KMS-11 (cell line): ENCODE measurements at regions not wholly inside any gene's neighbourhood (a gene's known extent, or its start where the extent isn't known, plus 50 kb on each side); places are given as distances from the start of the nearest gene placed in this dataset.

Experiments used
- H2AFZ ChIP-seq: fragments of 200-600 bp; sonication (generic); 2 replicates; pipeline ENCODE4 v1.6.1; 2016; ENCODE audit warnings: antibody characterized with exemption, mixed run types, low read depth
- H3K27ac ChIP-seq: fragments of 200-600 bp; sonication (generic); 2 replicates; pipeline ENCODE4 v1.6.1; 2016; ENCODE audit warnings: mild to moderate bottlenecking, mixed run types
- H3K27me3 ChIP-seq: fragments of 200-600 bp; sonication (generic); 2 replicates; pipeline ENCODE4 v1.6.1; 2017; ENCODE audit warnings: mild to moderate bottlenecking, low read depth, mixed run types, moderate library complexity; ENCODE audit not compliant: insufficient read depth
- H3K36me3 ChIP-seq: fragments of 200-600 bp; sonication (generic); 2 replicates; pipeline ENCODE4 v1.6.1; 2017; ENCODE audit warnings: mild to moderate bottlenecking, mixed run types; ENCODE audit not compliant: insufficient read depth
- H3K4me1 ChIP-seq: fragments of 200-600 bp; sonication (generic); 2 replicates; pipeline ENCODE4 v1.6.1; 2016; ENCODE audit warnings: mild to moderate bottlenecking, low read depth, mixed run types; ENCODE audit not compliant: poor library complexity, severe bottlenecking
- H3K4me2 ChIP-seq: fragments of 200-600 bp; sonication (generic); 2 replicates; pipeline ENCODE4 v1.7.0; 2016; ENCODE audit warnings: mild to moderate bottlenecking, mixed run types
- H3K4me3 ChIP-seq: fragments of 200-600 bp; sonication (generic); IDR thresholded peaks from 2 replicates; pipeline ENCODE4 v1.6.1; 2017; ENCODE audit warnings: low read depth, low read length, mixed read lengths; ENCODE audit not compliant: insufficient read depth
- H3K79me2 ChIP-seq: fragments of 200-600 bp; sonication (generic); 2 replicates; pipeline ENCODE4 v1.6.1; 2016; ENCODE audit warnings: low read depth, mixed run types; ENCODE audit not compliant: insufficient read depth
- H3K9ac ChIP-seq: fragments of 200-600 bp; sonication (generic); 2 replicates; pipeline ENCODE4 v1.6.1; 2016; ENCODE audit warnings: mild to moderate bottlenecking, mixed run types
- H4K20me1 ChIP-seq: fragments of 200-600 bp; sonication (generic); 2 replicates; pipeline ENCODE4 v1.6.1; 2016; ENCODE audit warnings: mild to moderate bottlenecking, mixed run types; ENCODE audit not compliant: insufficient read depth
- CTCF ChIP-seq: fragments of 200-600 bp; sonication (generic); conservative IDR thresholded peaks from 2 replicates; pipeline ENCODE4 v1.6.1; 2017; ENCODE audit warnings: low read depth, mild to moderate bottlenecking, antibody characterized with exemption, low read length, moderate library complexity, mixed read lengths

GRCh38 chr2:65877331-65878010, 445.1 kb upstream of the SPRED2 start:
- Histone ChIP-seq H3K79me2 (no peaks in the 10 kb centered on the region), H3K4me2 (no peak overlapping the region), H3K27me3 (no peaks in the 10 kb centered on the region), H2AFZ (no peak overlapping the region), H3K9ac (no peak overlapping the region), H3K4me1 (no peaks in the 10 kb centered on the region), H3K4me3 (no peak overlapping the region), H3K36me3 (no peaks in the 10 kb centered on the region), H4K20me1 (no peaks in the 10 kb centered on the region), H3K27ac (no peak overlapping the region)
- no peak for TF ChIP-seq CTCF

- H4K20me1 ChIP-seq, result no peaks in the 10 kb centered on the region
- H3K27ac ChIP-seq, result no peak overlapping the region
- no peak for TF ChIP-seq CTCF
- H3K4me2 ChIP-seq, result no peak overlapping the region
- no peak overlapping the region for H3K9ac ChIP-seq
- no peaks in the 10 kb centered on the region for H3K36me3 ChIP-seq
- no peaks in the 10 kb centered on the region for H3K4me1 ChIP-seq
- H3K79me2 ChIP-seq, result no peaks in the 10 kb centered on the region
- H3K4me3 ChIP-seq, result no peak overlapping the region
- H2AFZ ChIP-seq, result no peak overlapping the region
- no peaks in the 10 kb centered on the region for H3K27me3 ChIP-seq
Measured at GRCh38 chr2:65876114-65876513, 443.7 kb upstream of the SPRED2 start.

- Histone ChIP-seq H3K4me2 (no peak overlapping the region), H3K27ac (no peak overlapping the region), H4K20me1 (no peaks in the 10 kb centered on the region), H3K36me3 (no peaks in the 10 kb centered on the region), H3K9ac (no peak overlapping the region), H3K27me3 (no peaks in the 10 kb centered on the region), H3K4me1 (no peaks in the 10 kb centered on the region), H3K79me2 (no peaks in the 10 kb centered on the region), H3K4me3 (no peak overlapping the region), H2AFZ (no peak overlapping the region)
- TF ChIP-seq CTCF, result no peak
Measured at GRCh38 chr2:65870826-65871225, 438.4 kb upstream of the SPRED2 start.

GRCh38 chr2:65869296-65869695, 436.9 kb upstream of the SPRED2 start:
- no peak for TF ChIP-seq CTCF
- Histone ChIP-seq H3K4me3 (no peak overlapping the region), H2AFZ (no peak overlapping the region), H3K36me3 (no peaks in the 10 kb centered on the region), H3K27me3 (no peaks in the 10 kb centered on the region), H3K4me1 (no peaks in the 10 kb centered on the region), H3K27ac (no peak overlapping the region), H4K20me1 (no peaks in the 10 kb centered on the region), H3K4me2 (no peak overlapping the region), H3K79me2 (no peaks in the 10 kb centered on the region), H3K9ac (no peak overlapping the region)
